ENCODE measurements at regions not wholly inside any gene's neighbourhood (a gene's known extent, or its start where the extent isn't known, plus 50 kb on each side); places are given as distances from the start of the nearest gene placed in this dataset.
"Not testable (repeated sequence)": the region's sequence is repeated elsewhere in the genome, so short reads cannot be mapped to it uniquely, and the experiment has no call there.

- peak; percentile 75 for DNase-seq (ENCODE audit: low spot score)
Observed at GRCh38 chr13:24995225-24995804, 100.6 kb upstream of the PABPC3 start.

GRCh38 chr13:24997367-24997967 lies 98.5 kb upstream of the PABPC3 start:
- DNase-seq (ENCODE audit: low spot score) = peak; percentile 21

GRCh38 chr13:24998433-24998832 lies 97.5 kb upstream of the PABPC3 start:
- DNase-seq (ENCODE audit: low spot score) = no peak

GRCh38 chr13:25001476-25002206 lies 94.3 kb upstream of the PABPC3 start:
- no peak for DNase-seq (ENCODE audit: low spot score)

GRCh38 chr13:25002311-25002710 lies 93.6 kb upstream of the PABPC3 start:
- DNase-seq (ENCODE audit: low spot score) = peak; percentile 29

- not testable (repeated sequence) for DNase-seq (ENCODE audit: low spot score)
Observed at GRCh38 chr13:25004489-25004888, 91.4 kb upstream of the PABPC3 start.

GRCh38 chr13:25005050-25005497 lies 90.9 kb upstream of the PABPC3 start:
- peak; percentile 30 for DNase-seq (ENCODE audit: low spot score)

- not testable (repeated sequence) for DNase-seq (ENCODE audit: low spot score)
Observed at GRCh38 chr13:25007389-25007788, 88.5 kb upstream of the PABPC3 start.

GRCh38 chr13:25014398-25014973 lies 81.5 kb upstream of the PABPC3 start:
- not testable (repeated sequence) for DNase-seq (ENCODE audit: low spot score)

GRCh38 chr13:25017176-25017575 lies 78.8 kb upstream of the PABPC3 start:
- not testable (repeated sequence) for DNase-seq (ENCODE audit: low spot score)

- DNase-seq (ENCODE audit: low spot score) = not testable (repeated sequence)
Observed at GRCh38 chr13:25017808-25018728, 77.9 kb upstream of the PABPC3 start.

GRCh38 chr13:25018729-25019115 lies 77.2 kb upstream of the PABPC3 start:
- no peak for DNase-seq (ENCODE audit: low spot score)

- DNase-seq (ENCODE audit: low spot score) = not testable (repeated sequence)
Observed at GRCh38 chr13:25019741-25020140, 76.2 kb upstream of the PABPC3 start.

GRCh38 chr13:25024175-25024574 lies 71.8 kb upstream of the PABPC3 start:
- no peak for DNase-seq (ENCODE audit: low spot score)

- DNase-seq (ENCODE audit: low spot score) = no peak
Observed at GRCh38 chr13:25032160-25032559, 63.8 kb upstream of the PABPC3 start.

- DNase-seq (ENCODE audit: low spot score) = no peak
Observed at GRCh38 chr13:25034173-25034572, 61.8 kb upstream of the PABPC3 start.

- peak; percentile 61 for DNase-seq (ENCODE audit: low spot score)
Observed at GRCh38 chr13:25037057-25037813, 58.7 kb upstream of the PABPC3 start.

- DNase-seq (ENCODE audit: low spot score) = no peak
Observed at GRCh38 chr13:25042151-25042865, 53.6 kb upstream of the PABPC3 start.

GRCh38 chr13:25044071-25044470 lies 51.9 kb upstream of the PABPC3 start:
- DNase-seq (ENCODE audit: low spot score) = no peak

Measured in AG08395 (cell line).